ENCODE measurements at regions not wholly inside any gene's neighbourhood (a gene's known extent, or its start where the extent isn't known, plus 50 kb on each side); places are given as distances from the start of the nearest gene placed in this dataset.
"Not testable (repeated sequence)": the region's sequence is repeated elsewhere in the genome, so short reads cannot be mapped to it uniquely, and the experiment has no call there.

DNA sequence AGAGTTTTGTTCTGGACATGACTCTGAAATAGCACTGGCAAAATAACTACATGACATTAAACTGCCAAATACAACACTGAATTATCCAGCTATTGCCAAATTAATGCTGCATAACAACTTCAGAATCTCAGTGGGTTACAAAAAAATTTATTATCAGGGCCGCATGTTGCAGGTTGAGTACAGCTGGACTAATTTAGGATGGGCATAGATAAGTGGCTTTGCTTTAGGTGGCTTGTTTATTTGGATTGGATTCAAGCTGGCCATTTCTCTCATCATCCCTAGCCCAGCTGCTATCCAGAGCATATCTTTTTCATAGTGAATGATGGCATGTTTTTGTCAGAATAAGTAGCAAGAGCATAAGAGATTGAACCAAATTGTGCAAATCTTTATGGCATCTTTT is 1277.1 kb downstream of the REEP3 start:
- DNase-seq: no peak

DNA sequence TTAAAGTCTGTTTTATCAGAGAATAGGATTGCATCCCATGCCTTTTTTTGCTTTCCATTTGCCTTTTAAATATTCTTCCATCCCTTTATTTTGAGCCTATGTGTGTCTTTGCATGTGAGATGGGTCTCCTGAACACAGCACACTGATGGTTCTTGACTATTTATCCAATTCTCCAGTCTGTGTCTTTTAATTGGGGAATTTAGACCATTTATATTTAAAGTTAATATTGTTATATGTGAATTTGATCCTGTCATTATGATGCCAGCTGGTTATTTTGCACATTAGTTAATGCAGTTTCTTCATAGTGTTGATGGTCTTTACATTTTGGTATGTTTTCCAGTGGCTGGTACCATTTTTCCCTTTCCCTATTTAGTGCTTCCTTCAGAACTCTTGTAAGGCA is 1287.0 kb downstream of the REEP3 start:
- not testable (repeated sequence) for DNase-seq

DNA sequence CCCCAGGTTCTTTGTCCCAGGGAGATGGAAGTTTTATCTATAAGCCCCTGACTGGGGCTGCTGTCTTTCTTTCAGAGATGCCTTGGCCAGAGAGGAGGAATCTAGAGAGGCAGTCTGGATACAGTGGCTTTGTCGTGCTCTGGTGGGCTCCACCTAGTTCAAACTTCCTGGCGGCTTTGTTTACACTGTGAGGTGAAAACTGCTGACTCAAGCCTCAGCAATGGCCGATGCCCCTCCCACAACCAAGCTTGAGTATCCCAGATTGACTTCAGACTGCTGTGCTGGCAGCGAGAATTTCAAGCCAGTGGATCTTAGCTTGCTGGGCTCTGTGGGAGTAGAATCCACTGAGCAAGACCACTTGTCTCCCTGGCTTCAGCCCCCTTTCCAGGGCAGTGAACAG is 1288.8 kb downstream of the REEP3 start:
- not testable (repeated sequence) for DNase-seq

DNA sequence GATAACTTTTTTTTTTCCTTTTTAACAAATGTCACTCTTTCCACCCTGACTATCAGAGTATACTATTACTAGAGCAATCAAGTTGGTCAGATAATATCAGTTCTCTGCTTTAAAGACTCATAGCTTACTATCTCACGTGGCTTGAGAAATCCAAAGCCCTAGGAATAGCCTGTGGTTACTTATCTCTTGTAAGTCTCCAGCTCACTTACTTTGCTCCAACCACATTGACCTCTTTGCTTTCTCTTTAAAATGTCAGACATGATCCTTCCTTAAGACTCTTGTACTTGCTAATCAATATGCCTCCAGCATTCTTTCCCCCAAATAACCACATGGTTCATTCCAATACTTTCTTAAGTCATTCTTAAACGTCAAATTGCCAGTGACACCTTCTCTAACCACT is 1292.2 kb downstream of the REEP3 start:
- DNase-seq: no peak

DNA sequence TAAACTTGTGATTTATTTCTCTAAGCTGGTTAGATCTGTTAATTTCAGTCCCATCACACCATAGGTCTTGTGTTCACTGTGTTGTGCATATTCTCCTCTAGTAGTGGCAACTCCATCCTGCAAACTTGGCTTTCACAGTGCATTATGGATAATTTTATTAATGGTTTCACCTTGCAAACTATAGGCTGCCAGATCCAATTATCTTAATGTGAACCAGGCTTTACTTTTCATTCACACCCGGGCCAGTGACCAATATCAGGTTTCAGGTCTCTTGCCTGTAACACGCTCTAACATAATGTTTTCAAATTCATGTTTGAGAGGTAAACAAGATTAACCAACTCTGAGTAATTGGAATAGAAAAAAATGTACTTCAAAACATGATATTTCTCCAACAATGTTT is 1293.0 kb downstream of the REEP3 start:
- no peak for DNase-seq

DNA sequence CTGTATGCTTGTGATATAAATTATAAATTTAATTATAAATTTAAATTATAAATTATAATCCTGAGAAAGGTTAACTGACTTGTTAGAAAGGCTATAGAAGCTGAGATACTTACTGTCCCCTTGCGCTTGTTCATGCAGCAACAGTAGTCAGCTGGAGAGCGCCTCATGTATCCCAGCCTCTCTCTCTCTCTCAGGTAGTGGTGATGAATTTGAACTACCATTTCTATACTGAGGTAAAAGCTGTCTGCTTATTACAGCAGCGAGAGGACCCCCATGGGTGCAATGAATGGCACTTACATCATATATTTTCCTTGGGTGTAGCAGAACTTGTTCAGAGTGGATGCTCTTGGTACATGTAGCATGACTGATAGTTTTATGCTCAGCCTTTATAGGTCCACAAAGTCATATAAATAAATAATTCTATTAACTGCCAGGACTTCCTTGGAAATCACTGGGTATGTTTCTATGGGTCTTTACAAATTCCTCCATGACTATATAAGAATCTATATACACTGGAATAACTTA is 1308.7 kb downstream of the REEP3 start:
- no peak for DNase-seq

DNA sequence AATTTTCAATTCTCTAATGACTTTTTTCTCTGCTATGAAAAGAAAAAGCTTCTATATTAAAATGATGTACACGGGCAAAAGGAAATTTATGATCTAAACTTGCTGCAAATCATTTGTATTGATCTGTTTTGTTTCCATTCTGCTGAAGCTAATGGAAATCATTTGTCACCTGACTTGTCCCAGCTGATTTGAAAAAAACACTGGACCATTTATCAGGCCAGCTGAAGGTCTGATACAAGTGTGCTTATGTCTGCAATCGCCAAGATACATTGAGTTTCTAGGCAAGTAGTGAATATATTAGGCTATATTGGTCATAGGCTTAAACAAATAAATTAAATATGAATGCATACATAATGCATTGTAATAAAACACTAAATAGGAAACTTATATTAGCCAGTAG is 1309.7 kb downstream of the REEP3 start:
- no peak for DNase-seq

DNA sequence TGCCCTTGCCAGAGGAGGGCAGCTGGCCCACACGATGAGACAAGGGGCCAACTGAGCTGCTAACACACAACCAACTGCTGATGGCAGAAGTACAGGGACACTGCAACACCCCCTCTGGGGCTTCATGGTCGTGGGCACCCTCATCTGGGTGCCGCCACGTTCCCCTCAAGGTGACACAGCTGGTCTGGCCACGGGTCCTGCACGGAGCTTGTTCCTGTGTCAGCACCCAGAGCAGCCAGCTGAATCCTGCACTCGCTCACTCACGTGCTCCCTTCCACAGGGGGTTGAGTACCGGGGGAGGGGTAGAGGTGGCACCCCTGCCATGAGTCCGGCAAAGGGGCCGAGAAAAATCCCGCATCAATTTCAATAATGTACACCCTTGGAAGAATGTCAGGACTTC is 1319.1 kb downstream of the REEP3 start:
- no peak for DNase-seq

DNA sequence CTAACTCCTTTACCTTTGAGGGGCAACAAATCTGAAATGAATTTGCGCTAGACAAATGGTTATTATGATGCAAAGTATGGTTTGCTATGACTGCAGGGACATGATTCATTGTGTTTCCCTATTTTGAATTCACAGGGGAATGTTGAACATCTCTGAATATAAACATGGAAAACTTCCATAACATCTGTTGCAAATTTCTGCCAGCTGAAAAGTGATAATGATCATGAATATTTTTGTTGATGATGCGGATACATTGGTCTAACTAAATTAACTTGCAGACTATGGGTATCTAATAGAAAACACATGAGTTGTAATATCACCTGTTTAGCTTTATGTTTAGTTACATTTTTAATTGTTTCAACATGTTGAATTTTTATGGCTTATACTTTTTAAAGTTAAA is 1325.5 kb downstream of the REEP3 start:
- no peak for DNase-seq

DNA sequence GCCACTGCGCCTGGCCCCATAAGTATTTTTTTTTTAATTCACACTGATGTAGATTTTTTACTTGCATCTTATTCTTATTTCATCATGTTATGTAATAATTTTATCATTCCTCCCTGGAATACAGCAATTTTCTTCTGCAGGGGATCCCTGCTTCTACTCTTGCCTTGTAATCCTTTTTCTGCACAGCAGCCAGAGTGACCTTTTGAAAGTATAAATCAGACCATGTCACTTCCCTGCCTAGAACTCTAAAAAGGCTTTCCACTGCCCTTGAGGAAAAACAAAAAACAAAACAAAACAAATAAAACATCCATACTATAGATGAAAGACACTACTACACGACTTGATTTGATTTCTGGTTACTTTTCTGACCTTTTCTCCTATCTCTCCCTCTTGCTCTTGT is 1334.7 kb downstream of the REEP3 start:
- no peak for DNase-seq

DNA sequence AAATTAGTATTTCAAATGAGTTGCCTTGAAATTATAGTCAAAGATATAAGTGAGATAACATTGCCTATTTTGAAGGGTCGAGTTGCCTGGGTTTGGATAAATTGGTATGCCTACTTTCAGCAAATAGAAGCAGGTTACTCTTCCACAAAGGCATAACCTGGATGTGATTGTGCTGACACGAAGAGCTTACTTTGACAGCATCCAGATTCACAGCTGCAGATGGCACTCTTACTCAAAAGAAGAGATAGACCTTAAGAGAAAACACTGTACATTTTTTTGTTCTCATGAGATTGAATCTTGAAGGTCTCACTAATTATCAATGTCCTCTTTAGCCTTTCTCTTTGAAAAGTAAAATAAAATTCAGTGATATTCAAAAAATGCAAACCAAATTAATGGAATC is 1338.7 kb downstream of the REEP3 start:
- DNase-seq: no peak

DNA sequence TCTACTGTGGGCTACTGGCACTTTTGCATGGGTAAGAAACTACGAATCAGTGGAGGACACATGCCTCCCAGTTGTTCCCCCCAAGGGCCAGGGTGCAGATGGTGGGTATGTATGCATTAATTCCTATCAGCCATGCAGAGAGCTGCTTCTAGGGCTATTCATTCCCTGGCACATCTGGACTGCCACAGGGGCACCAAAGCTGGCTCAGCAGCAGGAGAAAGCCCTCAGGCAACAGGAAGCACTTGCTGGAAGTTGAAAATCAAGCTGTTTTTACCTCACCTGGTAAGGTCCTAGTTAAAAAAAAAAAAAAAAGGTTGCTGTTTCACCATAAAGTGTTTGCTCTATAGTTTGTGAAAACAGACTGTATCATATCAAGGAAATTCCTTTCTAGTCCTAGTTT is 1342.6 kb downstream of the REEP3 start:
- DNase-seq: no peak

DNA sequence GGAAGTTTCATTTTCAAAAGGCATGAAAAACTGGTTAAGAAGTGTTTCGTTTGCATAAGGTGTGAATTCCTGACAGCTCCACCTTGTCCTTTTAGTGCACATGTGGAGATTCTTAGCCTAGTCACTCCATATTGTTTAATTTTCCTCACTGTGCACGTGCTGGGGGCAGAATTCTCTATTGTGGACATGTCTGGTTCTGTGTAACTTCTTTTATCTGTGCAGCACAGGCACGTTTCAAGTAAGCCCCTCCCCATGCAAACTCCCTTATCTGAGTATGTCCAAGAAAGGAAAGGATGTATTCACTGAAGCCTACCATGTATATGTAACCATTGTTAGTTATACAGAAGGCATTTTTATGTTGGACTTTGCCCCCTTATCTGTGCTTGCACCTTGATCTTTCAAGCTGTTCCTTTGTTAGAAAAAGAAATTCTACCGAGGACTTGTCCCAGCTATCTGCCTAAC is 1346.3 kb downstream of the REEP3 start:
- no peak for DNase-seq

DNA sequence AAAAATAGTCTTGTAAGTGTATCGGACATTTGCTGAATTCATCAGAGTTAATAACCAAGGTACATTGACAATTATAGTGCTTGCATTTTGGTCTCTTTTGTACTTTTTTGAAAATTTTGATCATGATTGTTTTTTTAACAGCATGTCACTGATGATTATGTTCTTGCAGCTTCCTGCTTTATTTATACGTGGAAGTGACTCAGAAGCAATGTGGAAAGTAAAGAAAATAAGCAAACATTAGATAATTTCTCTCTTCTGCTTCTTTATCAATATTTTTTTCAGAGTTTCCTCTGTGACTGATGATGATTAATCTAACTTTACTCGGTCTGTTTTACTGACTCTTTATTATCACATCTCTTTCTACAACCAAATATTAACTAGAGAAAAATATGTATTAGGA is 1351.9 kb downstream of the REEP3 start:
- no peak for DNase-seq

DNA sequence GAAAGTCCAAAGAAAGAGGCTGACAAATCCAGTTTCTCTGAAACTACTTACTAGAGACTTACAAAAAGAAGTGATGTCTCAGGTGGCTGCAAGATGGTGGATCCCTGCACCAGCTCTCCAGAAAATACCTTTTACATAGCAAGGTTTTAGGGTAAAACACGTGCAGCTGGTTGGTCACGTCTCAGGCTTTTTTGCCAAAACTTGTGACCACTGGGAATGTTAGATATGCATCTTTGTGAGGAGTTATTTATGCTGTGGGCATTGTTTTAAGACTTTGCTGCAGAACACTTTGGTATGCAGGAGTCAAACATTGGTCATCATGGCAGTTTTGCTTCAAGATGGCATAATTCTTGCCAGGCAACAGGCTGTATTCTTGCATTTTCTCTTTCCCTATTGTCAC is 1352.8 kb downstream of the REEP3 start:
- DNase-seq: no peak

DNA sequence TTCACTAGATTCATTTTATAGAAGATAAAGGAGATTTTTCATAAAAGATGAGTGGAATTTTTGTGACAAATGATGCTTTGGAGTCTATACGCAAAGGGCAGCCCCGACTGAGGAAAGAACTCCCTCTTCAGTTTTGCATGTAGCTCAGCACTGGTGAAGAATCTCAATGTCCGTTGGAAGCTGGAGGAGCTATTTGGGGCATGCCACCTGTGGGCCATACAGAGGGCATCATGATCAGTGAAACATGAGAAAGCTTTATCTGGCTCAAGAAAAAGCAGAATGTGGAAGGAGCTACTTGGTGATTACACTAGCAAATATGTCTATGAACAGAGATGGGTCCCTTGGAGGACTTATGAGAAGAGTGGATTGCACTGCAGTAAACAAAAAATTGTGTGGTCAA is 1359.3 kb downstream of the REEP3 start:
- DNase-seq: no peak

DNA sequence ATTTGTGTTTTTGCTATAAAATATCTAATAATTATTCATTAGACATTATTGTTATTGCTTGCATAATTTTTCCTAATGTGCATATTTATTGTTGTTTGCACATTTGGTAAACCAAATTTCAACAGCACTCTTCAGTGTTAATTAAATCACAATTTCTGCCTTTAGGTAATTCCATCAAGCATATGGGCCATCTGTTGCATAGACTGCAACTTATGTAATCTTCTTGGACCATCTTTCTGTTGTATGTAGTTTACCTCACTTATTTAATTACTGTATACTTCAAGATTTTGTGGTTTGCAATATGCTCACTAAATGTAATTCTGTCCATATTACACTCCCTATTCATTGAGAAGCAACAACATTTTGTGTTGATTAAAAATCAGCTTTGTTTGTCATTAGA is 1360.1 kb downstream of the REEP3 start:
- no peak for DNase-seq

DNA sequence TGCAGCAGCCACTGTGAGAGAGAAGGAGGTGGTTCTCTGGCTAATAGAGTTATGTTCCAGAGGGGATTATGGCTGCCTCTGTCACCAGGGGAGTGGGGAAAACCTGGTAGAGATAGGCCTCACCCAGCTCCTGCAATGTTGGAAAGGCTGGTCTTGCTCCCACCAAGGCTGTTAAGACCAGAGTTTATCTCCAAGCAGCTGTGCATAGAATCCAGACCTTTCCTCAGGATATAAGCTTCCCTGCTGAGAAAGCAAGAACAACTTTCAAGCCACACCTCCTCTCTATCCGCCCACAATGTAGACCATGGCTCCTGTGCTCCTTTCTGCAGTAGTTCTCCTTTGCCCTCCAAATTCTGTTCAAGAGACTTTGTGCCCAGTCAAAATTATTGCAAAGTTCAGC is 1375.4 kb downstream of the REEP3 start:
- no peak for DNase-seq

DNA sequence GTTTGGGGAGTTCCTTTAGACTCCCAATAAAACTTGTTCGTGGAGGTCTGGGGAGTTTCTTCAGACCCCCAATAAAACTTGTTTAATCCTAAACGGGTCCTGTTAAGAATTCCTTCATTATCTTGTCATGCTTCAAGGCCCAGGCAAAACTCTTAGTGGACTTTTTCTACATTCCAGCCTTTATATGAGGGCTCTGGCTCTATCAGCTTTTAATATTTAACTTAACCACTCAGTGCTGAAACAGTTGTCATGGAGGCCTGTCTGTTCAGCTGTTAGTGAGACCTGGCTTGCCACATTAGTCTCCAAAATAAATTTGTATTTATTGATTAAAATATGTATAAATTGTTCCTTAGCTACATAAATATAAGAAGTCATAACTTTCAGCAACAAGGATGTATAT is 1385.1 kb downstream of the REEP3 start:
- not testable (repeated sequence) for DNase-seq

DNA sequence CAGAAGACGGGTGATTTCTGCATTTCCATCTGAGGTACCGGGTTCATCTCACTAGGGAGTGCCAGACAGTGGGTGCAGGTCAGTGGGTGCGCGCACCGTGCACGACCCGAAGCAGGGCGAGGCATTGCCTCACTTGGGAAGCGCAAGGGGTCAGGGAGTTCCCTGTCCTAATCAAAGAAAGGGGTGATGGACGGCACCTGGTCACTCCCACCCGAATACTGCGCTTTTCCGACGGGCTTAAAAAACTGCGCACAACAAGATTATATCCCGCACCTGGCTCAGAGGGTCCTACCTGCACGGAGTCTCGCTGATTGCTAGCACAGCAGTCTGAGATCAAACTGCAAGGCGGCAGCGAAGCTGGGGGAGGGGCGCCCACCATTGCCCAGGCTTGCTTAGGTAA is 1403.1 kb downstream of the REEP3 start:
- not testable (repeated sequence) for DNase-seq

DNA sequence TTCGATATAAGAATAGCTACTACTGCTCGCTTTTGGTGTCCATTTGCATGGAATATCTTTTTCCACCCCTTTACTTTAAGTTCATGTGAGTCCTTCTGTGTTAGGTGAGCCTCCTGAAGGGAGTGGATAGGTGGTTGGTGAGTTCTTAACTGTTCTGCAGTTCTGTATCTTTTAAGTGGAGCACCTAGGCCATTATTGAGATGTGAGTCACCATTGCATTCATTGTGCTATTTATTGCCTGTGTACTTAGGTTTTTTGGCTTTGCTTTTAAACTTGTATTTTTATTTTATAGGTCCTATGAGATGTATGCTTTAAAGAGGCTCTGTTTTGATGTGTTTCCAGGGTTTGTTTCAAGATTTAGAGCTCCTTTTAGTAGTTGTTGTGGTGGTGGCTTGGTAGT is 1430.8 kb downstream of the REEP3 start:
- DNase-seq: no peak

DNA sequence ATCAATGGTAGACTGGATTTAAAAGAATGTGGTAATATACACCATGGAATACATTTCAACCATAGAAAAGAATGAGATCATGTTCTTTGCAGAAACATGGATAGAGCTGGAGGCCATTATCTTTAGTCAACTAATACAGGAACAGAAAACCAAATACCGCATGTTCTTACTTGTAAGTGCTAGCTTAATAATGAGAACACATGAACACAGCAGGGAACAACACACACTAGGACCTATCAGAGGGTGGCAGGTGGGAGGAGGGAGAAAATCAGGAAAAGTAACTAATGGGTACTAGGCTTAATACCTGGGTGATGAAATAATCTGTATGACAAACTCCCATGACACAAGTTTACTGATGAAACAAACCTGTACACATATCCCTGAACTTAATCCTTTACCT is 1435.2 kb downstream of the REEP3 start:
- DNase-seq: no peak

DNA sequence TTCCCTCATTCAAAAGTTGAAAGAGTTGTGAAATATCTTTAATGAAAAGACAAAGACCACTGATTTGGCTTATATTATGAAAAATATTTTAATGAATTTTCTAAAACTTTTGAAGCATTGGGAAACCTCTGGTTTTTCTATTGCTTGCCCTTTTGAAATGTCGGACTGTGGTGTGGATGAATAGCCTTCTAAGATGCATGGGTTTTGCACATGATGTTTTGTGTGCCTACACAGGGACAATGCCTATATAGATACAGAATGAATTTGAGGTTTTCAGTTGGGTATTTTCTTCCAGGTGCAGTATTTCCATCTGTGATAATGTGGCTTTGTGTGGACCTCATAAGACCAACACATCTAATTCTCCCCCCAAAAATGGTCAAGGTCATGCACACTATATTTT is 1437.9 kb downstream of the REEP3 start:
- no peak for DNase-seq

DNA sequence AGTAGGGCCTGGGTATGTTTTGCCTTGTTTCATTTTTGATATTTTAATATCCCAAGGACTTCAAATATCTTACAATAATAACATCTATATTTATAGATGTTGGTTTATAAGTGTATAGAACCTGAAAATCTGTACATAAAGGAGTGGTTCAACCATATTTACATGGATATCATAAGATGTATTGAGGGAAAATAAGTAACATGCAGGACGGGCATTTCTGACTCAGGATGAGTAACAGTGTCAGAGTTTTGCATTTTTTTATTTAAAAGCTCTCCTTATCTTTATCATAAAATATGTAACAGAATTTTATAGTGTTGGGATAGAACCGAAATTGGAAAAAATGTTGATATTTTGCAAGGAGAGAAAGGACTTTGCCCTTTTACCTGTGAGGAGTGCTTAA is 1438.7 kb downstream of the REEP3 start:
- no peak for DNase-seq

DNA sequence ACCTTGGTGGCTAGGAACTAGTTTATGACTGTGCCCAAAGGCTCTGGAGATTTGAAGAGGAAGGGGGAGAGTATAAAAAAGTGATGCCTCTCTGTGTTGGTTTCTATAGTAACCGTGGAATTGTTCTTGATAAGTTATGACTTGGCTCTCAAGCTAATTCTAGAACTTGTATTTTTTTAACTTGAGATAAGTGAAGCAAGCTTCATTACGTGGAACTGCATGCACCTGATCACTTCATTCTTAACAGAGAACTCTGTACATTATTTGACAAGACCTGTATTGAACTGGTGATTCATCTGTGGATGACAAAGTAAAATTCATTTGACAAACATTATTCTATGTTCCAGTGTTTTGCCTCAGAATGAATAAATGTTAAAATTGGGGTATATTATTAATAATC is 1452.2 kb downstream of the REEP3 start:
- DNase-seq: no peak

DNA sequence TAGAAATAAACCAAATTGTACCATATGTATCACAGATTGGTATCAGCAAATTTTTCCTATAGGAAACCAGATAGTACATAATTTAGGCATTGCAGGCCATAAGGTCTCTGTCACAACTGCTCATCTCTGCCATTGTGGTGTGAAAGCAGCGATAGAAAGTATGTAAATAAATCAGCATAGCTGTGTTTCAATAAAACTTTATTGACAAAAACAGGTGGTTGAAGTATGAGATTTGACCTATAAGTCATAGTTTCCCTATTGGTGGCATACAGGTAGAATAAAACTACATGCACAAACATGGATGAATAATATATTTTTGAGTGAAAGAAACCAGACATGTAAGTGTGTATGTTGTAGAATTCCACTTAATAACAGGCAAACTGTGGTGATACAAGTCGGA is 1454.9 kb downstream of the REEP3 start:
- DNase-seq: no peak
